Activated CD4-positive, alpha-beta memory T cell treated with anti-CD3 and anti-CD28 coated beads, Interleukin-2, amount 10 ng/mL, durations not matched to agents 7 days and 5 days (primary cell): ENCODE measurements at regions not wholly inside any gene's neighbourhood (a gene's known extent, or its start where the extent isn't known, plus 50 kb on each side); places are given as distances from the start of the nearest gene placed in this dataset.

ENCODE experiments used
- CTCF ChIA-PET: fragments of 350-600 bp; sonication (Branson Sonifier 250); formaldehyde crosslinking; loops from one replicate; lab custom pipeline; 2021; ENCODE audit warnings: antibody characterized with exemption, inconsistent platforms; lab: Charles Lee
- POLR2A ChIA-PET: fragments of 350-600 bp; sonication (Branson Sonifier 250); formaldehyde crosslinking; loops from one replicate; lab custom pipeline; 2021; ENCODE audit warnings: antibody characterized with exemption; lab: Charles Lee
- DNase-seq: peaks from one replicate; pipeline ENCODE4 v3.0.0-alpha.2; 2020
- H3K27ac Mint-ChIP-seq: one replicate; pipeline ENCODE4 v1.8.0; 2021; ENCODE audit warnings: mild to moderate bottlenecking, mixed read lengths
- H3K27me3 Mint-ChIP-seq: one replicate; pipeline ENCODE4 v1.8.0; 2021; ENCODE audit warnings: mixed read lengths
- H3K36me3 Mint-ChIP-seq: one replicate; pipeline ENCODE4 v1.8.0; 2021; ENCODE audit warnings: low read depth, mixed read lengths
- H3K4me1 Mint-ChIP-seq: one replicate; pipeline ENCODE4 v1.8.0; 2021; ENCODE audit warnings: mixed read lengths
- H3K4me3 Mint-ChIP-seq: one replicate; pipeline ENCODE4 v1.8.0; 2021; ENCODE audit warnings: mild to moderate bottlenecking, mixed read lengths
- H3K9me3 Mint-ChIP-seq: one replicate; pipeline ENCODE4 v1.8.0; 2021; ENCODE audit warnings: mixed read lengths

- no peaks in the 10 kb centered on the region for H3K4me1 Mint-ChIP-seq
- DNase-seq = no peak
- H3K4me3 Mint-ChIP-seq = no peak overlapping the region
- H3K27me3 Mint-ChIP-seq = no peaks in the 10 kb centered on the region
- H3K27ac Mint-ChIP-seq = no peak overlapping the region
- peaks cover 2% of the 10 kb centered on the region for H3K9me3 Mint-ChIP-seq
- ChIA-PET POLR2A (no interaction called here), CTCF (no interaction called here)
- H3K36me3 Mint-ChIP-seq = no peaks in the 10 kb centered on the region
Measured at GRCh38 chr2:150759531-150759930, 272.1 kb upstream of the RND3 start.

DNA sequence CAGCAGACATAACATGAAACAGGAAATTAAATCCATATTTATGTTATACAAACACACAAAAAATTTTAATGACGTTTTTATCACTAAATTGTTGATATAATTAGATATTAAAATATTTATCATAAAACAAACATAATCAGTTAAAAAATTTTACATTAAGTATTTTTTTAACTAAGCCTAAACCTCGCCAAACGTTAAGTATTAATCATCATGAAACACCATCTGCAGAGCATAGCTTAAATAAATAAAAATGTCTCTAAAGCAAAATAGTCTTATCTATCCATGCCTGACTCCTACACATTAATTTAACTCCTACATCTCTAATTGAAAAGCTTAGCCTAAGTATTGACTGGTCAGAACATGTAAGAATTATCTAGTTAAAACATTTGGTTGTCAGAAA, 271.6 kb upstream of the RND3 start:
- Mint-ChIP-seq H3K27me3 (no peaks in the 10 kb centered on the region), H3K4me1 (no peaks in the 10 kb centered on the region), H3K36me3 (no peaks in the 10 kb centered on the region), H3K27ac (no peak overlapping the region), H3K4me3 (no peak overlapping the region), H3K9me3 (peaks cover 1% of the 10 kb centered on the region)
- CTCF ChIA-PET = no interaction called here
- no peak for DNase-seq
- POLR2A ChIA-PET = no interaction called here

GRCh38 chr2:150752229-150752628, 264.8 kb upstream of the RND3 start:
- ChIA-PET POLR2A (no interaction called here), CTCF (interaction anchor here (0.7 kb wide), 1 partner anchor 1111 kb away, joined by 3 read pairs; no protein-coding TSS in a partner anchor)
- Mint-ChIP-seq H3K36me3 (no peaks in the 10 kb centered on the region), H3K27ac (no peak overlapping the region), H3K9me3 (no peaks in the 10 kb centered on the region), H3K4me1 (no peaks in the 10 kb centered on the region), H3K27me3 (no peaks in the 10 kb centered on the region), H3K4me3 (no peak overlapping the region)
- no peak for DNase-seq

DNA sequence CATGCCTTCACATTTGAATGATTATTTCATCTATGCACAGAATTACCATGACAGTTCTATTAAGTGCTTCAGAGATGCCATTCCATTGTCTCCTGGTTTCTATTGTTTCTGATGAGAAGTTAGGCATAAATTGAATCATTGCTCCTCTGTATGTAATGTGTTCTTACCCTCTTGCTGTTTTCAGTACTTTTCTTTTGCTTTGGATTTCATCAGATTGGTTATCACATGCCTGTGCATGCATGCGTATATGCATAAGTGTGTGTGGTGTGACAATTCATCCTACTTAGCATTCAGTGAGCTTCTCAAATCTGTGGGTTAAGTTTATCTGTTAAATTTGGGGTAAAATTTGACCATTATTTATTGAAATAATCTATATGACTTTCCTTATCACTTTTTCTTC, 263.3 kb upstream of the RND3 start:
- no peak for DNase-seq
- H3K4me1 Mint-ChIP-seq = no peaks in the 10 kb centered on the region
- POLR2A ChIA-PET = no interaction called here
- no peaks in the 10 kb centered on the region for H3K27me3 Mint-ChIP-seq
- CTCF ChIA-PET = no interaction called here
- no peak overlapping the region for H3K4me3 Mint-ChIP-seq
- no peaks in the 10 kb centered on the region for H3K36me3 Mint-ChIP-seq
- H3K9me3 Mint-ChIP-seq = no peaks in the 10 kb centered on the region
- H3K27ac Mint-ChIP-seq = no peak overlapping the region

- CTCF ChIA-PET = no interaction called here
- H3K9me3 Mint-ChIP-seq = no peaks in the 10 kb centered on the region
Measured at GRCh38 chr2:150742094-150742493, 254.6 kb upstream of the RND3 start.

DNA sequence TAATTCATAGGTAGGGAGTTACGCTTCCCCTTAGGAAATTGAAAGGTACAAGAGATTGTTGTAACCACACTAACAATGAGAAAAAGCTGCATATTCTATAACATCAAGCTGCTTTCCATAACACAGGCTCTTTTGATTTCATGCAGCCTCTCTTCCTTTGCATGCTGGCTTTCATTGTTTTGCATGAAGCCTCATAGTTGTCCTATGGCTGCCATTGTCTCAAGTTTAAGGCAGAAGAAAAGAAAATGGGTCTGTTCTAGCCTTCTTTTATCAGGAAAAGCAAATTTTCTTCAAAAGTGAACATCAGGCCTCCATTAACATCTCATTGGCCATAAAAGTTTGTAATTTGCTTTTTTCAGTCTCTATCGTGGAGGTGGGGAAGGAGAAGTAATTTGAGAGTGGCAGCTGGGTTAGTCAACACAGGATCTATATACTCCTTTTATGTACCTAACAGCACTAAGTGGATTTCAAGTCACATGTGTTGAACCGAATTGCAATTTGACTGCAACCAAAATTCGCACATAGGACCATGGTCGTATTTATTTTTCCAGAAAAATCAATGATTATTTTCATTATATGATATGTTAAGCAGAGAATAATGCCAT, 248.5 kb upstream of the RND3 start:
- H3K36me3 Mint-ChIP-seq = no peaks in the 10 kb centered on the region
- no peak for DNase-seq
- H3K27ac Mint-ChIP-seq = no peak overlapping the region
- H3K9me3 Mint-ChIP-seq = no peaks in the 10 kb centered on the region
- H3K27me3 Mint-ChIP-seq = no peaks in the 10 kb centered on the region
- no peaks in the 10 kb centered on the region for H3K4me1 Mint-ChIP-seq
- no peak overlapping the region for H3K4me3 Mint-ChIP-seq
- POLR2A ChIA-PET = no interaction called here
- CTCF ChIA-PET = no interaction called here

More at GRCh38 chr2:150742094-150742493, 254.6 kb upstream of the RND3 start:
- DNase-seq = no peak
- POLR2A ChIA-PET = no interaction called here
- Mint-ChIP-seq H3K27ac (no peak overlapping the region), H3K4me3 (no peak overlapping the region), H3K27me3 (no peaks in the 10 kb centered on the region), H3K36me3 (no peaks in the 10 kb centered on the region), H3K4me1 (no peaks in the 10 kb centered on the region)

DNA sequence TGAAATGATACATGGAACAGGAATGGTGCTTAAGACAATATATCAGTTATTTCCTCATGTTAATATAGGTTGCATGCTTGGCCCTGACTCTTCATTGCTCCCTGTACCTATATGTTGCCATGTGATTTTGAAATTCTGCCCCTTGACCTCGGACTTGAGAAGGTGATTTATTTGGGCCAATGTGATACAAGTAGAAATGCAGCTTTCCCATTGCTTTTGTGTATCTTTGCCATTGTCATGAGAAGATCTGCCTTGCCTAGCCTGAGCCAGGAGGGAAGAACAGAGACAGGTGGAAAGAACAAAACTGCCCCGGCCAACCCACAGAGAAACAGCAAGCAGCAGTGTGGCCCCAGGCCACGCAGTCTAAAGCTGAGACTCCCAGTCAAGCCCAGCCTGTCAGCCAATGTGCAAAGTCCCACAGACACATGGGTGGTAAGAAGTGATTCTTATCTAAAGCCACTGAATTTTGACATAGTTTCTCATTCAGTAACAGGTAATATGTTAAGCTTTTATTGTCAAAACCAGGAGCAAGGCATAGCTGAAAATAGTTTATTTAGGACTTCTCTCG, 245.7 kb upstream of the RND3 start:
- no peaks in the 10 kb centered on the region for H3K27me3 Mint-ChIP-seq
- no peak overlapping the region for H3K27ac Mint-ChIP-seq
- H3K4me1 Mint-ChIP-seq = no peaks in the 10 kb centered on the region
- no peak for DNase-seq
- POLR2A ChIA-PET = no interaction called here
- no peaks in the 10 kb centered on the region for H3K9me3 Mint-ChIP-seq
- CTCF ChIA-PET = no interaction called here
- H3K36me3 Mint-ChIP-seq = no peaks in the 10 kb centered on the region
- H3K4me3 Mint-ChIP-seq = no peak overlapping the region

DNA sequence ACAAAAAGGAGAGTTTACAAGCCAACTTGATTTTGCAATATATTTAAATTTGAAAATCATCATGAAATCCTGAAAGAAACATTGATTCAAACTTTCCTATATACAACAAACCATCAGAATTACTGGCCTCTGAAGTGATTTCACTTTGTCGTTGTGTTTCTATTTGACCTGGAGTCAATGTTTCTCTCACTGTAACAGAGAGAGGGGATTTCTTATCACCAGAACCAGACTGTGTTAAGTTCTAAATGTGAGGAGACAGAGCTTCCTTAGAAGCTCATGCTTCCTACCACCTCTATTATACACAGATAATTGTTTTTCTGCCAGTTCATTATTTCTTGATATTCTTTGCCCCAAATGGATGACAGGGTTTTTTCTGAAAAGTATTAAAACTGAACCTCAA, 245.0 kb upstream of the RND3 start:
- Mint-ChIP-seq H3K9me3 (no peaks in the 10 kb centered on the region), H3K27ac (no peak overlapping the region), H3K27me3 (no peaks in the 10 kb centered on the region), H3K4me3 (no peak overlapping the region), H3K36me3 (no peaks in the 10 kb centered on the region), H3K4me1 (no peaks in the 10 kb centered on the region)
- CTCF ChIA-PET = no interaction called here
- POLR2A ChIA-PET = no interaction called here
- no peak for DNase-seq

DNA sequence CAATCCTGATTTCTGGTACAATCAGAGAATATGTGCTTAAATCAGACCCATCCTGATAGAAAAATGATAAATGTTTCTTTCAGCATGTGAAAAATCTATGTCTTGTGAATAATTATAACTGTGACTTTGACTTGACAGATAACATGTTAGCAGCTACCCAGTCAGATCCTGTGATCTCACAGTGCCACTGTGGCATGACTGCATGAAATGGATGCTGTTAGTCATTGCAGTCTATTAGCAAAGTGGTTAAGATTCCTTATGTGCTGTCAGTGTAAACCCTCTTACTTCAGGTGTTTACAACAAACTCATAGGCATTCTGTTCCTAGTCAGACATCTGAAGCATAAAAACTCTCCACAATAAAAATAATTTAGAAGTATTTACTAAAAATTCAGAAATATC, 244.6 kb upstream of the RND3 start:
- Mint-ChIP-seq H3K4me1 (no peaks in the 10 kb centered on the region), H3K4me3 (no peak overlapping the region), H3K9me3 (no peaks in the 10 kb centered on the region), H3K36me3 (no peaks in the 10 kb centered on the region), H3K27ac (no peak overlapping the region), H3K27me3 (no peaks in the 10 kb centered on the region)
- no peak for DNase-seq
- POLR2A ChIA-PET = no interaction called here
- CTCF ChIA-PET = no interaction called here

- H3K9me3 Mint-ChIP-seq = no peaks in the 10 kb centered on the region
- no peak overlapping the region for H3K4me3 Mint-ChIP-seq
- H3K27ac Mint-ChIP-seq = no peak overlapping the region
- DNase-seq = no peak
- POLR2A ChIA-PET = no interaction called here
- H3K4me1 Mint-ChIP-seq = no peaks in the 10 kb centered on the region
- no peaks in the 10 kb centered on the region for H3K36me3 Mint-ChIP-seq
- H3K27me3 Mint-ChIP-seq = no peaks in the 10 kb centered on the region
- CTCF ChIA-PET = no interaction called here
Measured at GRCh38 chr2:150729495-150729955, 242.1 kb upstream of the RND3 start.

DNA sequence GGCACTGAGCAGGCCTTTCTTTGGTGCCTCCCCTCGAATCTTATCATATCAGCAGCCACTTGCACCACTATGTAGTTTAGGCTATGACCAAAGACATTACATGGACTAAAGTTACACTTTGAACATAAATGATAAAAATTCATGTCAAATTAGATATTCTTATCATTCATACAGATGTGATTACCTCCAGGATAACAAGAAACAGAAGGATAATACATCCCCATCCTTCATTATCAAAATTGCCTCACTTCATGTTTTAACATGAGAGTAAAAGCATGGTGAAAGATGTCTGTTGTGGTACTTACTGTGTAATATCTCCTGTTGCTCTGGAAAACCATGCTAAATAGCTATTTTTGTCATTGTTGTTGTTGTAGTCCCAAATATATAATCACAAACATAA, 230.8 kb upstream of the RND3 start:
- Mint-ChIP-seq H3K4me3 (no peak overlapping the region), H3K4me1 (no peaks in the 10 kb centered on the region), H3K27ac (no peak overlapping the region), H3K36me3 (no peaks in the 10 kb centered on the region), H3K27me3 (no peaks in the 10 kb centered on the region), H3K9me3 (no peaks in the 10 kb centered on the region)
- CTCF ChIA-PET = no interaction called here
- DNase-seq = no peak
- POLR2A ChIA-PET = no interaction called here

DNA sequence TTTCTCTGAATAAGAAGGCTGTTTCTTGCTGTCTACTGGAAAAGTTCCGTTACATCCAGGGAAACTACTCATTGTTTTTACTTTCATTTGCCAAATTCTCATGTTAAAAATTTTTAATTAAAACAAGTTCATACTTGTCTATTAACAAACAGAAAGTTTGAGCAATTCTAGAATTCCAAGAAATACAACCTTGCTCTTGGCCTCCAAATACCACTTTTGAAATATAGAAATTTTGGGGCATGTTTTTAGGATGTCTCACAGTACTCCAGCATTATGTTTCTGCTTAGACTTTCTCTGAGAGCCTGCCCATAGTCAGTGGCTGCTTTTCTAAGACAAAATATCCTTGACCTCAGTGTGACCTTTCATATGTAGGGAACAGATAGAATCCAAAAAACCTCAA, 228.7 kb upstream of the RND3 start:
- ChIA-PET CTCF (no interaction called here), POLR2A (no interaction called here)
- H3K36me3 Mint-ChIP-seq = no peaks in the 10 kb centered on the region
- H3K27me3 Mint-ChIP-seq = no peaks in the 10 kb centered on the region
- no peaks in the 10 kb centered on the region for H3K9me3 Mint-ChIP-seq
- no peaks in the 10 kb centered on the region for H3K4me1 Mint-ChIP-seq
- no peak for DNase-seq
- no peak overlapping the region for H3K4me3 Mint-ChIP-seq
- no peak overlapping the region for H3K27ac Mint-ChIP-seq

GRCh38 chr2:150715501-150715900, 228.0 kb upstream of the RND3 start:
- POLR2A ChIA-PET = no interaction called here
- H3K9me3 Mint-ChIP-seq = no peaks in the 10 kb centered on the region
- H3K36me3 Mint-ChIP-seq = no peaks in the 10 kb centered on the region
- CTCF ChIA-PET = no interaction called here
- no peaks in the 10 kb centered on the region for H3K27me3 Mint-ChIP-seq
- H3K4me1 Mint-ChIP-seq = no peaks in the 10 kb centered on the region
- H3K27ac Mint-ChIP-seq = no peak overlapping the region
- no peak overlapping the region for H3K4me3 Mint-ChIP-seq
- no peak for DNase-seq

DNA sequence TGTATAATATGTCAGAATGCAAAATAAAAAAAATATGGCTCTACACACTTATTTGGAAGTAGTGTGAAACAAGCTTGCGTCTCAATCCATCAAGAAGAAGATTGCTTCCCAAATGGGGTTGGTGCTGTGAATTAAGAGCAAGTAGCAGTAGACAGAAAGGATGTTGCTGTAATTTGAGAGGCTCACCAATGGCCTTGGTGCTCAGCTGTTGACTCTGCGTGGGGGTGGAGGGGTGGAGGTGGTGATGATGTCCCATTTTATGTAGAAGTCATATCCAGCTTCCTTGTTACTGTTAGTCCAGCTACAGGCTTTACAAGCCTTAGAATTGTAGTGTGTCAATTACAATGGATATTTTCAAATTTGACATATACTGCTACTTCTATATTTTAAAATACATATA, 223.4 kb upstream of the RND3 start:
- Mint-ChIP-seq H3K9me3 (no peaks in the 10 kb centered on the region), H3K27ac (no peak overlapping the region), H3K4me3 (no peak overlapping the region), H3K27me3 (no peaks in the 10 kb centered on the region), H3K36me3 (no peaks in the 10 kb centered on the region), H3K4me1 (no peaks in the 10 kb centered on the region)
- DNase-seq = no peak
- CTCF ChIA-PET = no interaction called here
- POLR2A ChIA-PET = no interaction called here
